Heart right ventricle (tissue), 16 donors: ENCODE measurements at regions not wholly inside any gene's neighbourhood (a gene's known extent, or its start where the extent isn't known, plus 50 kb on each side); places are given as distances from the start of the nearest gene placed in this dataset.

ENCODE experiments used
- ATAC-seq, 8 donors: fragments of 200-7000 bp; cut with Tn5 transposase; one replicate each; pipeline ENCODE4 v1.9.1; 2020; ENCODE audit warnings: mild to moderate bottlenecking in 8 of 8, moderate library complexity in 8 of 8, moderate number of reproducible peaks in 1 of 8
- DNase-seq, 2 donors: peaks; one replicate each; pipeline ENCODE4 v3.0.0-alpha.2; 2020
- H3K27ac ChIP-seq, 10 donors: fragments of 200-600 bp; sonication (generic) in 2 of 10; one replicate each; pipeline versions ENCODE4 v1.5.0 to v1.8.0; 2020 to 2022; ENCODE audit warnings: mild to moderate bottlenecking in 3 of 10
- H3K27me3 ChIP-seq, 7 donors: fragments of 200-600 bp; one replicate each; pipeline ENCODE4 v1.8.0; 2021 to 2022; ENCODE audit warnings: mild to moderate bottlenecking in 2 of 7
- H3K36me3 ChIP-seq, 9 donors: fragments of 200-600 bp; sonication (generic) in 1 of 9; one replicate each; pipeline versions ENCODE4 v1.5.0 to v1.8.0; 2020 to 2022; ENCODE audit warnings: mild to moderate bottlenecking in 2 of 9
- H3K4me1 ChIP-seq, 9 donors: fragments of 200-600 bp; sonication (generic) in 1 of 9; one replicate each; pipeline versions ENCODE4 v1.5.0 to v1.8.0; 2020 to 2022; ENCODE audit warnings: mild to moderate bottlenecking in 4 of 9
- H3K4me3 ChIP-seq, 10 donors: fragments of 200-600 bp; sonication (generic) in 2 of 10; one replicate each; pipeline versions ENCODE4 v1.5.0 to v1.8.0; 2020 to 2022; ENCODE audit warnings: mild to moderate bottlenecking in 7 of 10, moderate library complexity in 2 of 10
- H3K9me3 ChIP-seq, 11 donors: fragments of 200-600 bp in 10 of 11; sonication (generic) in 2 of 11; one replicate each; pipeline versions ENCODE4 v1.5.0 to v1.8.0; 2013 to 2022; ENCODE audit warnings: mild to moderate bottlenecking in 2 of 11, control low read depth in 1 of 11, moderate library complexity in 1 of 11
- CTCF ChIP-seq, 9 donors: fragments of 200-600 bp; sonication (generic) in 2 of 9; IDR thresholded peaks; one replicate each; pipeline versions ENCODE4 v1.5.0 to v1.8.0; 2021 to 2022; ENCODE audit warnings: antibody characterized with exemption in 9 of 9, mild to moderate bottlenecking in 5 of 9, moderate library complexity in 1 of 9
- WGBS, 2 donors: extraction: QIAGEN DNeasy Blood & Tissue Kit; methylation state at CpG; one replicate each; pipeline ENCODE4 v1.1.7; 2013; ENCODE audit warnings: inconsistent platforms in 1 of 2; 5-methylcytosine and 5-hydroxymethylcytosine counted together
- intact Hi-C, 10 donors: fragments of 100-400 bp; cut with DNase I; formaldehyde crosslinking; loops; one replicate each; pipeline versions ENCODE4 v1.11.1 to v1.14.2; 2022
- donor health status: Arrhythmogenic right ventricular cardiomyopathy.
- donor health status: ischemic (EF 13 %, LVEDD 7.1; RV severe dilation, severe dysfunction).
- donor health status: healthy with polysubstance abuse.
- donor health status: DM: no; HTN: yes; CAD: no.
- donor health status: DM: no; HTN: no; CAD: no.
- donor health status: ischemic (EF 25% LVEDD 6.9; RV normal size, moderate dysfunction).
- donor health status: ischemic (EF 25% LVEDD 5.7; RV mildly dilated, moderate dysfunction).
- donor health status: healthy.
- donor health status: DM: yes; HTN: yes; CAD: no.
- donor health status: Ischemic cardiomyopathy.
- donor health status: ischemic (EF 35%, LVEDD 5.7; RV mildly dilated, moderate dysfunction).
- donor health status: nonischemic (EF 11% LVEDD 7.7; RV severe dilation, severe dysfunction).
- donor health status: DM: yes; HTN: yes; CAD: no.
- donor health status: PGD.
- donor health status: ischemic (EF 29% LVEDD 5.4; RV normal size, mild dysfunction).
- donor health status: nonischemic (EF 23%, LVEDD 6.1; RV moderate dilation, normal function).

GRCh38 chr6:69589626-69590025 is 207.2 kb downstream of the LMBRD1 start:
- no peak for ATAC-seq

GRCh38 chr6:69584913-69585729 is 211.7 kb downstream of the LMBRD1 start:
- no peak for TF ChIP-seq CTCF (IDR thresholded peaks at IDR 0.05)
- Histone ChIP-seq H3K27me3 (no peaks in the 10 kb centered on the region), H3K4me3 (no peak overlapping the region), H3K27ac (peak overlapping the region in 7 of 10 donors; percentile 9 to 47 (median 36)), H3K9me3 (no peaks in the 10 kb centered on the region), H3K36me3 (no peaks in the 10 kb centered on the region), H3K4me1 (peaks cover 0 to 13% (median 7%) of the 10 kb centered on the region in 9 donors)
- DNase-seq (no peak), ATAC-seq (peak in 6 of 8 donors; percentile 22 to 79 (median 64))
- WGBS, 2 donors = 15% methylated on average over 9 of the region's 9 CpGs
- intact Hi-C loops = no loop called here

More at GRCh38 chr6:69589626-69590025, 207.2 kb downstream of the LMBRD1 start:
- Histone ChIP-seq H3K36me3 (no peaks in the 10 kb centered on the region), H3K4me1 (peaks cover 0 to 10% (median 7%) of the 10 kb centered on the region in 9 donors), H3K27me3 (no peaks in the 10 kb centered on the region), H3K4me3 (no peak overlapping the region), H3K9me3 (no peaks in the 10 kb centered on the region), H3K27ac (no peak overlapping the region)
- DNase-seq = no peak
- intact Hi-C loops = no loop called here
- TF ChIP-seq CTCF (IDR thresholded peaks at IDR 0.05) = no peak

- Histone ChIP-seq H3K27me3 (no peaks in the 10 kb centered on the region), H3K36me3 (no peaks in the 10 kb centered on the region), H3K27ac (peak overlapping the region in 6 of 10 donors; percentile 9 to 47 (median 38)), H3K9me3 (no peaks in the 10 kb centered on the region), H3K4me3 (no peak overlapping the region), H3K4me1 (peaks cover 0 to 13% (median 7%) of the 10 kb centered on the region in 9 donors)
- DNase-seq = no peak
- no peak for TF ChIP-seq CTCF (IDR thresholded peaks at IDR 0.05)
- 22 to 32% methylated on average over 2 of the region's 2 CpGs for WGBS, 2 donors
- ATAC-seq = no peak
- intact Hi-C loops = no loop called here
Observed at GRCh38 chr6:69584536-69584912, 212.3 kb downstream of the LMBRD1 start.

- WGBS, 2 donors = 83 to 89% methylated on average over 4 of the region's 4 CpGs
- H3K36me3 ChIP-seq = no peaks in the 10 kb centered on the region
- no peaks in the 10 kb centered on the region for H3K9me3 ChIP-seq
- no peak for TF ChIP-seq CTCF (IDR thresholded peaks at IDR 0.05)
- H3K27ac ChIP-seq = no peak overlapping the region
- DNase-seq (no peak), ATAC-seq (no peak)
- no peak overlapping the region for H3K4me3 ChIP-seq
- peaks cover 0 to 13% (median 7%) of the 10 kb centered on the region in 9 donors for H3K4me1 ChIP-seq
- H3K27me3 ChIP-seq = no peaks in the 10 kb centered on the region
- intact Hi-C loops = no loop called here
Observed at GRCh38 chr6:69581581-69581980, 215.2 kb downstream of the LMBRD1 start.
